Muscle of back (tissue), 3 donors: ENCODE measurements at regions not wholly inside any gene's neighbourhood (a gene's known extent, or its start where the extent isn't known, plus 50 kb on each side); places are given as distances from the start of the nearest gene placed in this dataset.
"Not testable (repeated sequence)": the region's sequence is repeated elsewhere in the genome, so short reads cannot be mapped to it uniquely, and the experiment has no call there.

Experiments
- DNase-seq, 3 donors: peaks; one replicate each; pipeline versions ENCODE4 v3.0.0 to v3.0.0-alpha.2; 2013

- no peak for DNase-seq
These were observed 129.2 kb upstream of the NRBF2 start for GRCh38 chr10:63003816-63004453.

- DNase-seq = no peak
These were observed 136.2 kb upstream of the NRBF2 start for GRCh38 chr10:62996925-62997324.

GRCh38 chr10:62996516-62996915, 136.6 kb upstream of the NRBF2 start:
- no peak for DNase-seq

- no peak for DNase-seq
These were observed 140.0 kb upstream of the NRBF2 start for GRCh38 chr10:62993121-62993520.

GRCh38 chr10:62992145-62992721, 140.9 kb upstream of the NRBF2 start:
- peak in 2 of 3 donors; percentile 10 to 11 for DNase-seq

- DNase-seq = no peak
These were observed 143.0 kb upstream of the NRBF2 start for GRCh38 chr10:62990126-62990525.

- DNase-seq = no peak
These were observed 147.1 kb upstream of the NRBF2 start for GRCh38 chr10:62985807-62986600.

GRCh38 chr10:62981096-62981495, 152.0 kb upstream of the NRBF2 start:
- DNase-seq = no peak

- DNase-seq = no peak
These were observed 152.4 kb upstream of the NRBF2 start for GRCh38 chr10:62980687-62981086.

- no peak for DNase-seq
These were observed 153.2 kb upstream of the NRBF2 start for GRCh38 chr10:62979921-62980320.

GRCh38 chr10:62978482-62978881, 154.6 kb upstream of the NRBF2 start:
- DNase-seq = no peak

GRCh38 chr10:62974795-62975194, 158.3 kb upstream of the NRBF2 start:
- DNase-seq = not testable (repeated sequence)

- DNase-seq = no peak
These were observed 155.9 kb upstream of the EGR2 start for GRCh38 chr10:62972103-62972502.

- DNase-seq = no peak
These were observed 147.9 kb upstream of the EGR2 start for GRCh38 chr10:62964026-62964425.

GRCh38 chr10:62961951-62962523, 145.9 kb upstream of the EGR2 start:
- DNase-seq = peak in 2 of 3 donors; percentile 14 to 30

- peak in 1 of 3 donors; percentile 30 for DNase-seq
These were observed 144.2 kb upstream of the EGR2 start for GRCh38 chr10:62960416-62960815.

- DNase-seq = peak in 1 of 3 donors; percentile 11
These were observed 143.4 kb upstream of the EGR2 start for GRCh38 chr10:62959553-62959952.

GRCh38 chr10:62958980-62959379, 142.8 kb upstream of the EGR2 start:
- no peak for DNase-seq

- no peak for DNase-seq
These were observed 130.1 kb upstream of the EGR2 start for GRCh38 chr10:62946278-62946677.

GRCh38 chr10:62939698-62940097, 123.5 kb upstream of the EGR2 start:
- DNase-seq = no peak

- no peak for DNase-seq
These were observed 122.5 kb upstream of the EGR2 start for GRCh38 chr10:62938672-62939071.

- no peak for DNase-seq
These were observed 121.5 kb upstream of the EGR2 start for GRCh38 chr10:62937674-62938073.

- DNase-seq = no peak
These were observed 118.9 kb upstream of the EGR2 start for GRCh38 chr10:62935022-62935421.
